MCF 10A (cell line): ENCODE measurements at regions not wholly inside any gene's neighbourhood (a gene's known extent, or its start where the extent isn't known, plus 50 kb on each side); places are given as distances from the start of the nearest gene placed in this dataset.

Source experiments
- BruUV-seq: library from RNA; stranded (reverse); fragments of 400-500 nt; replicated peaks from 2 replicates; lab custom pipeline; 2021; lab: Mats Ljungman, UMichigan
- CTCF ChIA-PET: fragments of 300-600 bp; sonication (Branson Sonifier 250); formaldehyde crosslinking; extraction: SDS; loops from one replicate; lab custom pipeline; 2021; ENCODE audit warnings: antibody characterized with exemption, inconsistent platforms; lab: Yijun Ruan, JAX
- POLR2A ChIA-PET: fragments of 300-600, 350-650 bp; sonication (Branson Sonifier 250); formaldehyde crosslinking; extraction: SDS; loops from one replicate; lab custom pipeline; 2020; ENCODE audit warnings: antibody characterized with exemption, inconsistent platforms; lab: Yijun Ruan, JAX
- DNase-seq: peaks from one replicate; pipeline ENCODE4 v3.0.0-alpha.2; 2018; ENCODE audit not compliant: unreplicated experiment
- H3K27ac Mint-ChIP-seq: one replicate; pipeline ENCODE4 v1.8.0; 2022; ENCODE audit warnings: mild to moderate bottlenecking, low read depth, mixed read lengths; ENCODE audit not compliant: unreplicated experiment
- H3K27me3 Mint-ChIP-seq: one replicate; pipeline ENCODE4 v1.8.0; 2022; ENCODE audit warnings: mixed read lengths; ENCODE audit not compliant: insufficient read depth, unreplicated experiment
- H3K36me3 Mint-ChIP-seq: one replicate; pipeline ENCODE4 v1.8.0; 2022; ENCODE audit warnings: mild to moderate bottlenecking, moderate library complexity, mixed read lengths; ENCODE audit not compliant: insufficient read depth, unreplicated experiment
- H3K4me1 Mint-ChIP-seq: one replicate; pipeline ENCODE4 v1.8.0; 2022; ENCODE audit warnings: mixed read lengths; ENCODE audit not compliant: insufficient read depth, unreplicated experiment
- H3K4me3 Mint-ChIP-seq: one replicate; pipeline ENCODE4 v1.8.0; 2022; ENCODE audit warnings: mild to moderate bottlenecking, moderate library complexity, mixed read lengths; ENCODE audit not compliant: unreplicated experiment
- H3K9me3 Mint-ChIP-seq: one replicate; pipeline ENCODE4 v1.8.0; 2022; ENCODE audit warnings: mixed read lengths; ENCODE audit not compliant: unreplicated experiment
- CTCF ChIP-seq: fragments of 200-600 bp; IDR thresholded peaks from one replicate; pipeline ENCODE4 v1.8.0; 2022; ENCODE audit warnings: antibody characterized with exemption, mild to moderate bottlenecking; ENCODE audit not compliant: unreplicated experiment
- intact Hi-C: fragments of 100-400 bp; cut with micrococcal nuclease; formaldehyde crosslinking; loops from 2 replicates; pipeline ENCODE4 v1.14.1; 2022

DNA sequence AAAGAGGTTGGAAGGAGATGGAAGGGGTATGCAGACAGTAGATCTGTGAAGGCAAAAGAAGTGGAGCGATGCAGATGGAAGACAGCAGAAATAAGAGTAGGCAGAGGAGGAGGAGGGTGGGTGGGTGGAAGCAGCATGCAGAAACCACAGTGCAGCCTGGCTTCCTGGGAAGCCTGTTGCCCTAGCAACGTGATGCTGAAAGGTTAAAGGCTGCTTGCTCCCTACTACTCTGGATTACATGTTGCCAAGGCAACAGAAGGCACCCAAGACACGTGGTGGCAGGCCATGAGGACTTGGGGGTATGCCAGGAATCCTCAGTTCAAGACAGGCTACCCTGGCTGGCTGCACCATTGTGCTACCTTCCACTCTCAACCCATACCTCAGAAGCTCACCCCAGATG, 129.6 kb downstream of the GRIN2B start:
- Mint-ChIP-seq H3K9me3 (no peaks in the 10 kb centered on the region), H3K36me3 (no peaks in the 10 kb centered on the region), H3K4me3 (no peak overlapping the region), H3K4me1 (no peaks in the 10 kb centered on the region), H3K27me3 (peaks cover 22% of the 10 kb centered on the region), H3K27ac (no peak overlapping the region)
- POLR2A ChIA-PET = no interaction called here
- intact Hi-C loops = no loop called here
- BruUV-seq = no TSS peak
- DNase-seq = no peak
- TF ChIP-seq CTCF = no peak
- CTCF ChIA-PET = interaction anchor here (0.7 kb wide), 1 partner anchor 12 kb away, joined by 3 read pairs; no protein-coding TSS in a partner anchor

GRCh38 chr12:13849456-13849855, 131.9 kb downstream of the GRIN2B start:
- H3K36me3 Mint-ChIP-seq = no peaks in the 10 kb centered on the region
- DNase-seq = no peak
- no peak overlapping the region for H3K27ac Mint-ChIP-seq
- no peak overlapping the region for H3K4me3 Mint-ChIP-seq
- CTCF ChIA-PET = interaction anchor here (0.9 kb wide), 1 partner anchor 13 kb away, joined by 3 read pairs; no protein-coding TSS in a partner anchor
- H3K27me3 Mint-ChIP-seq = peaks cover 19% of the 10 kb centered on the region
- H3K9me3 Mint-ChIP-seq = no peaks in the 10 kb centered on the region
- H3K4me1 Mint-ChIP-seq = no peaks in the 10 kb centered on the region
- intact Hi-C loops = no loop called here
- POLR2A ChIA-PET = no interaction called here
- TF ChIP-seq CTCF = no peak
- no TSS peak for BruUV-seq

DNA sequence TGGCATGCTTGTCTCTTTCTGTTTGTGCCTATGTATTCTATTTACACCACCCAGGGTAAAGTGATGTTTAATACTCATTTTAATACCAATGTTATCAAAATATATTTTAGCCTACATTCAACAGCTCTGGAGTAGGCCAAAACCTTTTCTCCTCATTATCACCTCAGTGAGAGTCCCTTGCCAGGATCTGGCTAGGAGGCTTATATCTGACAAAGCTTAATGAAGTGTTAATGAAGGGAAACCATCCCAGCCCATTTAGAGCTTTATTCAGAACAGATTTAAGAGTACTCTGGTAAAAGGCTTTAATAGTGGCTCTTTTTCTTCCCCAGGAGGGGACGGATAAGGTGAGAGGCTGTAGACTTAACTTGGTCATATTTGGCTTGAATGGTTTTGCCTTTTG, 137.6 kb downstream of the GRIN2B start:
- TF ChIP-seq CTCF = no peak
- CTCF ChIA-PET = interaction anchor here (0.7 to 1.2 kb wide), 3 partner anchors 13 to 324 kb away, joined by 3 to 6 read pairs (median 3); no protein-coding TSS in a partner anchor
- H3K9me3 Mint-ChIP-seq = no peaks in the 10 kb centered on the region

GRCh38 chr12:13841358-13841757, 140.0 kb downstream of the GRIN2B start:
- Mint-ChIP-seq H3K4me3 (no peak overlapping the region), H3K36me3 (no peaks in the 10 kb centered on the region), H3K9me3 (no peaks in the 10 kb centered on the region), H3K27me3 (peaks cover 3% of the 10 kb centered on the region), H3K27ac (no peak overlapping the region), H3K4me1 (no peaks in the 10 kb centered on the region)
- ChIA-PET POLR2A (interaction anchor here (0.6 kb wide), 1 partner anchor 14 kb away, joined by 5 read pairs; no protein-coding TSS in a partner anchor), CTCF (interaction anchor here (1.2 kb wide), 1 partner anchor 12 kb away, joined by 3 read pairs; no protein-coding TSS in a partner anchor)
- TF ChIP-seq CTCF = no peak
- no peak for DNase-seq
- no TSS peak for BruUV-seq
- intact Hi-C loops = no loop called here

More for the DNA sequence above, 137.6 kb downstream of the GRIN2B start:
- intact Hi-C loops = no loop called here
- Mint-ChIP-seq H3K4me3 (no peak overlapping the region), H3K36me3 (no peaks in the 10 kb centered on the region), H3K27ac (no peak overlapping the region), H3K27me3 (peaks cover 19% of the 10 kb centered on the region), H3K4me1 (no peaks in the 10 kb centered on the region)
- no peak for DNase-seq
- BruUV-seq = no TSS peak
- POLR2A ChIA-PET = no interaction called here
